SK-N-MC (cell line): ENCODE measurements at regions not wholly inside any gene's neighbourhood (a gene's known extent, or its start where the extent isn't known, plus 50 kb on each side); places are given as distances from the start of the nearest gene placed in this dataset.
"Not testable (repeated sequence)": the region's sequence is repeated elsewhere in the genome, so short reads cannot be mapped to it uniquely, and the experiment has no call there.

Experiments
- DNase-seq: peaks from one replicate; pipeline ENCODE4 v3.0.0-alpha.2; 2011; ENCODE audit warnings: low read depth, low spot score
- H3K27ac ChIP-seq: fragments of 200-600 bp; sonication (generic); 2 replicates; pipeline ENCODE4 v1.5.1; 2016; ENCODE audit warnings: mixed run types
- H3K36me3 ChIP-seq: fragments of 200-600 bp; sonication (generic); 2 replicates; pipeline ENCODE4 v1.6.1; 2017; ENCODE audit warnings: antibody characterized with exemption, low read length, mixed read lengths; ENCODE audit not compliant: insufficient read depth
- H3K4me3 ChIP-seq: fragments of 200-600 bp; sonication (generic); 2 replicates; pipeline ENCODE4 v1.5.1; 2016
- H3K9ac ChIP-seq: fragments of 200-600 bp; sonication (generic); 2 replicates; pipeline ENCODE4 v1.8.0; 2017; ENCODE audit warnings: mixed run types, mixed read lengths; ENCODE audit not compliant: insufficient read length
- H3K9me3 ChIP-seq: fragments of 200-600 bp; sonication (generic); 2 replicates; pipeline ENCODE4 v1.6.1; 2017; ENCODE audit warnings: low read depth, mild to moderate bottlenecking, antibody characterized with exemption, low read length, moderate library complexity, mixed read lengths
- EZH2 ChIP-seq: fragments of 200-600 bp; sonication (generic); IDR thresholded peaks from one replicate; pipeline ENCODE4 v1.6.1; 2017; ENCODE audit warnings: antibody characterized with exemption
- FOXP2 ChIP-seq: optimal IDR thresholded peaks from 2 replicates; pipeline ENCODE3; 2011; ENCODE audit warnings: mild to moderate bottlenecking, moderate library complexity; ENCODE audit not compliant: insufficient read depth; ENCODE audit errors: extremely low read length, control extremely low read depth
- POLR2AphosphoS5 ChIP-seq: IDR thresholded peaks from 2 replicates; pipeline ENCODE4 v1.6.1; 2012; ENCODE audit warnings: mild to moderate bottlenecking, low read depth, low read length, borderline replicate concordance

DNA sequence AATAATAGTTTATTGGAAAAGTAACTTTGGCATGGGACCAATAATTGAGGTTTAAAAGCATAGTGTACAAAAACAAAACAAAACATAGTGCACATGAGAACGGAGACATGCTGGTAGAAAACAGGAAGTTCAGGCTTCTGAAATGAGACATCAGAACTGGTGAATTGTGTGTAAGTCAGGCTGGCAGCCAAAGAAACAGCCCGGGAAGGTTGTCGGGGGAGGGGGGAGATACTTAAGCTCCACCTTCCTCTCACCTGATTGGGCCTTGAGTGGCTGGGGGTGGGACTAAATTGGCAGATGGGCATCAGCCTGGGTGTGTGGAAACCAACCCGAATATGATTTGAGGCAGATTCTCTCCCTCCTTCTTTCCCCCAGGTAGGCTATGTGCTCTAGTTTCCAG lies 256.3 kb downstream of the SMARCA2 start:
- Histone ChIP-seq H3K27ac (no peak overlapping the region), H3K9ac (no peak overlapping the region), H3K36me3 (no peaks in the 10 kb centered on the region), H3K4me3 (no peak overlapping the region), H3K9me3 (no peaks in the 10 kb centered on the region)
- TF ChIP-seq EZH2 (no peak), POLR2AphosphoS5 (no peak)
- no peak for DNase-seq

DNA sequence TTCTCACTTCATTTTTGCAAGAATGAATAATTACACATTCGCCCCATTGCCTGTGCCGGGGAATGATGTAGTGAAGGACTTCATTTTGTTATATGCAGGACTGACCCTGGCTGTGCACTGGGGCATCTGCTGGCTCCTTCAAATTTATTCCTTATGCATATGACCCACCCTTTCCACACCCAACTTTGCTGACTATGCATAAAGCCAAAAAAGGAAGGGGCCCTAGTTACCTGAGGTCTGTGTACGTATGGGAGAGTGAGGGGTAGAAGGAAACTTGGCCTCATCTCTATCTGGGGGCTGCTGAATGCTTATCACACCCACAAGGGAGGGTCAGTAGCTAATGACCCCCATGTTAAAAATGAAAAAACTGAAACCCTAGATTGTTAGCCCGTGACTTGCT lies 259.6 kb downstream of the SMARCA2 start:
- Histone ChIP-seq H3K9ac (no peak overlapping the region), H3K27ac (no peak overlapping the region)
- DNase-seq: no peak

DNA sequence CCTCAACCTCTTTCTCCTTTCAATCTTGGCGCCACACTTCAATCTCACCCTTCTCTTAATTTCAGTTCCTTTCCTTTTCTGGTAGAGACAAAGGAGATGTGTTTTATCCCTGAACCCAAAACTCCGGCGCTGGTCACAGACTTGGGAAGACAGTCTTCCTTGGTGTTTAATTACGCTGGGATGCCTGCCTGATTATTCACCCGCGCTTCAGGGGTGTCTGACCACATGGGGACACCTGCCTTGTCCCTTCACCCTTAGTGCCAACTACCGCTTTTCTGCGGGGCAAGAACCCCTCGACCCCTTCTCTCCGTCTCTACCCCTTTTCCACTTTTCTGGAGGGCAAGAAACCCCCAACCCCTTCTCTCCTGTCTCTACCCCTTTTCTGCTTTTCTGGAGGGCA lies 261.1 kb downstream of the SMARCA2 start:
- Histone ChIP-seq H3K36me3 (no peaks in the 10 kb centered on the region), H3K27ac (no peak overlapping the region), H3K4me3 (no peak overlapping the region), H3K9me3 (no peaks in the 10 kb centered on the region), H3K9ac (no peak overlapping the region)
- no peak for DNase-seq
- TF ChIP-seq FOXP2: no peak
- no peak for TF ChIP-seq EZH2
- no peak for TF ChIP-seq POLR2AphosphoS5

More for the DNA sequence above, 259.6 kb downstream of the SMARCA2 start:
- Histone ChIP-seq H3K9me3 (no peaks in the 10 kb centered on the region), H3K36me3 (no peaks in the 10 kb centered on the region), H3K4me3 (no peak overlapping the region)
- no peak for TF ChIP-seq POLR2AphosphoS5

DNA sequence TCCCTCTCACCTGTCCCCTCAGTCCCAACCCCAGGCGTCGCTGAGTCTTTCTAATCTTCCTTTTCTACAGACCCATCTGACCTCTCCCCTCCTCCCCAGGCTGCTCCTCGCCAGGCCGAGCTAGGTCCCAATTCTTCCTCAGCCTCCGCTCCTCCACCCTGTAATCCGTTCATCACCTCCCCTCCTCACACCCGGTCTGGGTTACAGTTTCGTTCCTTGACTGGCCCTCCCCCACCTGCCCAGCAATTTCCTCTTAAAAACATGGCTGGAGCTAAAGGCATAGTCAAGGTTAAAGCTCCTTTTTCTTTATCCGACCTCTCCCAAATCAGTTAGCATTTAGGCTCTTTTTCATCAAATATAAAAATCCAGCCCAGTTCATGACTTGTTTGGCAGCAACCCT lies 262.0 kb downstream of the SMARCA2 start:
- H3K9ac ChIP-seq, DNase-seq, H3K9me3 ChIP-seq, H3K27ac ChIP-seq, H3K4me3 ChIP-seq, H3K36me3 ChIP-seq: not testable (repeated sequence)

DNA sequence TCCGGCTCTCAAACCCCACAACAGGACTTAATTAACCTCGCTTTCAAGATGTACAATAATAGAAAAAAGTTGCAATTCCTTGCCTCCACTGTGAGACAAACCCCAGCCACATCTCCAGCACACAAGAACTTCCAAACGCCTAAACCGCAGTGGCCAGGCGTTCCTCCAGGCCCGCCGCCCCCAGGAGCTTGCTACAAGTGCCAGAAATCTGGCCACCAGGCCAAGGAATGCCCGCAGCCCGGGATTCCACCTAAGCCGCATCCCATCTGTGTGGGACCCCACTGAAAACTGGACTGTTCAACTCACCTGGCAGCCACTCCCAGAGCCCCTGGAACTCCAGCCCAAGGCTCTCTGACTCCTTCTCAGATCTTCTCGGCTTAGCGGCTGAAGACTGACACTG lies 262.5 kb downstream of the SMARCA2 start:
- not testable (repeated sequence) for H3K27ac ChIP-seq, H3K9me3 ChIP-seq, H3K4me3 ChIP-seq, DNase-seq, H3K9ac ChIP-seq, H3K36me3 ChIP-seq

DNA sequence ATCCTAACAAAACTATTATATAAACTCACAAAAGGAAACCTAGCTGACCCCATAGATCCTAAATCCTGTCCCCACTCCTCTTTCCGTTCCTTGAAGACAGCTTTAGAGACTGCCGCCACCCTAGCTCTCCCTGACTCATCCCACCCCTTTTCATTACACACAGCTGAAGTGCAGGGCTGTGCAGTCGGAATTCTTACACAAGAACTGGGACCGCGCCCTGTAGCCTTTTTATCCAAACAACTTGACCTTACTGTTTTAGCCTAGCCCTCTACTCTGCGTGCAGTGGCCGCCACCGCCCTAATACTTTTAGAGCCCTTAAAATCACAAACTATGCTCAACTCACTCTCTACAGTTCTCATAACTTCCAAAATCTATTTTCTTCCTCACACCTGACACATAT lies 264.0 kb downstream of the SMARCA2 start:
- not testable (repeated sequence) for H3K4me3 ChIP-seq, H3K9me3 ChIP-seq, DNase-seq, H3K36me3 ChIP-seq, H3K9ac ChIP-seq, H3K27ac ChIP-seq

DNA sequence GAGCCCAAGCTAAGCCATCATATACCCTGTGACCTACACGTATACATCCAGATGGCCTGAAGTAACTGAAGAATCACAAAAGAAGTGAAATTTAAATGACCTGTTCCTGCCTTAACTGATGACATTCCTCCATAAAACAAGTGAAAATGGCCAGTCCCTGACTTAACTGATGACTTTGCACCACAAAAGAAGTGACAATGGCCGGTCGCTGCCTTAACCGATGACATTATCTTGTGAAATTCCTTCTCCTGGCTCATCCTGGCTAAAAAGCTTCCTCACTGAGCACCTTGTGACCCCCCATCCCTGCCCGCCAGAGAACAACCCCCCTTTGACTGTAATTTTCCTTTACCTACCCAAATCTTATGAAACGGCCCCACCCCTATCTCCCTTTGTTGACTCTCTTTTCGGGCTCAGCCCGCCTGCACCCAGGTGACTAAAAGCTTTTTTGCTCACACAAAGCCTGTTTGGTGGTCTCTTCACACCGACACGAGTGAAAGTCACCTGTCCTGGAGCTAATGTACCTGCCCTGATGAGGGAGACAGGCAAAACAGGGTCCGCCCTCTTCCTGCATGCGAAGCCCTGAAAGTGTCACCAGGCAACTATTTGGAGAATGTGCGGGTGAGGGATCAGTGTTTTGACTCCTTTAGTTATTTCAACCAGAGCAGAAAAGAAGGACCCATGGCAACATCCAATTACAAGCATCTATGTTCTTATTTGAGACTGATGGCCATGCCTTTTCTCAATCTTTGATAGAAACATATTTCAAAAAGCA lies 266.1 kb downstream of the SMARCA2 start:
- no peak overlapping the region for H3K27ac ChIP-seq
- H3K9me3 ChIP-seq: no peaks in the 10 kb centered on the region
- no peak overlapping the region for H3K9ac ChIP-seq
- TF ChIP-seq POLR2AphosphoS5: no peak
- no peak for TF ChIP-seq EZH2
- TF ChIP-seq FOXP2: no peak
- H3K4me3 ChIP-seq: no peak overlapping the region
- DNase-seq: no peak
- H3K36me3 ChIP-seq: no peaks in the 10 kb centered on the region

DNA sequence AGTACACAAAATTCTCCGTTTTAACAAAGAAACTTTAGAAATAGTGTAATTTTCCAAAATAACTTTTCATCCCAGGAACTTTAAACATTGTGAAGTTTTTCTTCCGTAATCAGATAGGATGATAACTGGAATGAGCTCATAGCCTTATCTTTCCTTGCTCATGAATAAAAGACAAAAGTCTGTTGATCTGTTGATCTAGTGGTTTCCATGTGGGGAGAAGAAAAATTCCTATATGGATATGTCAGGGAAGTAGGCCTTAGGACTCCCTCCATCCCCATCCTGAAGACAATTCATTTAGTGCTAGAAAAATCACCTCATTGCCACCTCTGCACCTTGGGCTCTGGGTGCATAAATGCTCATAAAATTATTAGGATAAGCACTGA lies 266.6 kb downstream of the SMARCA2 start:
- no peaks in the 10 kb centered on the region for H3K9me3 ChIP-seq
- TF ChIP-seq EZH2 (no peak), POLR2AphosphoS5 (no peak), FOXP2 (no peak)
- no peak overlapping the region for H3K9ac ChIP-seq
- no peaks in the 10 kb centered on the region for H3K36me3 ChIP-seq
- H3K4me3 ChIP-seq: no peak overlapping the region
- H3K27ac ChIP-seq: no peak overlapping the region
- no peak for DNase-seq

DNA sequence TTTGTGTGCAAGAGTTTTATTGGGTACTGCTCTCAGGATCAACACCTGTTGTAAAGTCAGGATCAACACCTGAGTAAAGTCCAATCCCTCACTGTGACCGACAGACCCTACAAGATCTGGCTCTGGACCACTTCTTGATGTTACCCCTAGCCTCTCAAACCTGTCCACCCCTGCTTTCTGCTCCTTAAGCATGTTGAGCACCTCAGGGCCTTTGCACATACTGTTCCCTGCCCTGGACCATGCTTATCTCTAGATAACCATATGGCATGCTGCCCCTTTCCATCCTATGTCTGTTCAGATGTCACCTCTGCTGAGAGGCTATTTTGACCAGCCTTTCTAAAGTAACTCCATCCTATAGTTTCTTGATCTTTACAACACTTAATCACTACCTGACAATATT lies 269.6 kb downstream of the SMARCA2 start:
- Histone ChIP-seq H3K4me3 (no peak overlapping the region), H3K9me3 (no peaks in the 10 kb centered on the region), H3K27ac (no peak overlapping the region), H3K9ac (no peak overlapping the region), H3K36me3 (no peaks in the 10 kb centered on the region)
- TF ChIP-seq EZH2: no peak
- TF ChIP-seq POLR2AphosphoS5: no peak
- TF ChIP-seq FOXP2: no peak
- no peak for DNase-seq
